HT-29 (cell line): ENCODE measurements at regions not wholly inside any gene's neighbourhood (a gene's known extent, or its start where the extent isn't known, plus 50 kb on each side); places are given as distances from the start of the nearest gene placed in this dataset.

Source experiments
- DNase-seq: peaks from one replicate; pipeline ENCODE4 v3.0.0-alpha.2; 2015; ENCODE audit warnings: low spot score

DNA sequence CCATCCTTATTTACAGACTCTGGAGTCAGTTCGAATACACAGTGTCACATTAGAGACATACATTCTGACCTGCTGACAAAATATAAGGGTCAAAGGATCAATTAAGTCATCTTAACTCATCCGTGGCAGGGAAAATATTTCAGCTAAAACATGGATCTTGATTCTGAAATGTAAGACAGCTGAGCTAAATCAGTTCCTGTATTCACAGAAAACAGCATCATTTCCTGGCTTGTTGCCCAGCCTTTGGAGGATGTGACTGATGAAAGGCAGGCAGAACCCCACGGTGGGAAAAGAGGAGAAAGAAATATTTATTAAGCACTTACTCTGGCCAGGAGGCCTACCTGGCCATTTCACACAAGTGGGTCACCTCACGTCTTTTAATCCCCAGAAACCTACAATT, 101.9 kb downstream of the GAS2L3 start:
- no peak for DNase-seq

DNA sequence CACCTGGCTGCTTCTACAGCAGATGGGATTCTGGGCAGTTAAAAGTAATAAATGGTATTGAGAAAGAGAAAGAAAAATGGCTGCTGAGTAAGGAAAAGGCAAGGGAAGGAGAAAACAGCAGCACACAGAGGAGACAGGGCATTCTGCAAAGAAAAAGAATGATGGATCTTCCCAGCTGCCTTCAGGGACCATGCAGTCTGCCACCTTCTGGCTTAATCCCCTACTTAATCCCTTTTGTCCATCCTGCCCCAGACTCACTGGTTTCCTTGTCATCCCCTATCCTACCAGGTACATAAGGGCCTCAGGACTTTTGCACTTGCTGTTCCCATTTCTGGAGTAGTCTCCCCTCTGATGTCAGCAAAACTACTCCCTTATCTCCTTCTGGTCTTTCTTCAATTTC, 107.6 kb downstream of the GAS2L3 start:
- DNase-seq, result no peak

DNA sequence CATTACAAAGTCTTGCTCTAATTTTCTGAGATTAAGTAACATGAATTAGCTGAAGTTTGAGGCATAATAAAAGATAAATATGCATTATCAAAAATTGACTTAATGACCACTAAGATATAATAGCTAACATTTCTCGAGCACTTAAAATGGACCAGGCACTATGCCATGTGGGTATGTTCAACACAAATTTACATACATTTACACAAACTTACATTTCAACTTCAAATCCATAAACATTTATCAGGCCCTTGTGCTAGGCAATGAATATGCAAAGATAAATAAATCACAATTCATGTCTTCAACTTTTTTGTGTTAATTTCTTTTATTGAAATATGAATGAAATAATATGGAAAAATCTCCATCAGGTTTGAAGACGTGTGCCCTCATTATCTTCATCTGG, 108.7 kb downstream of the GAS2L3 start:
- DNase-seq, result no peak

DNA sequence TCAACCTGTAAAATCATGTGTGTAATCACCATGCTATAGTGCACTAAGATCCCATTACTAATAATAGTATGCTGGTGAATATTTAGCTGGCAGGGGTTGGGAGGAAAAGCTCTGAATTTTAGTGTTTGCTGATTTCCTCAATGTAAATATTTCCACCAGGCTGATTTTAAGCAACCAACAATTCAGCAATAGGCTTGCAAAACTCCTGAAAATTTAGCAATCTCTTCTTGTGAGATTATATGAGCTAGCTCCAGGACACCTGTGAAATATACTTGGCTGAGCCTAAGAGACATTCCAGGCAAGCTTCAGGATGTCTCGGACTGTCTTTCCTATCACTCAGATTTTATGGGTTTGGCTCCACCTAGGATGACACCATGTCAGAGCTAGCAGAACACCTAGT, 106.9 kb upstream of the ANO4 start:
- no peak for DNase-seq

DNA sequence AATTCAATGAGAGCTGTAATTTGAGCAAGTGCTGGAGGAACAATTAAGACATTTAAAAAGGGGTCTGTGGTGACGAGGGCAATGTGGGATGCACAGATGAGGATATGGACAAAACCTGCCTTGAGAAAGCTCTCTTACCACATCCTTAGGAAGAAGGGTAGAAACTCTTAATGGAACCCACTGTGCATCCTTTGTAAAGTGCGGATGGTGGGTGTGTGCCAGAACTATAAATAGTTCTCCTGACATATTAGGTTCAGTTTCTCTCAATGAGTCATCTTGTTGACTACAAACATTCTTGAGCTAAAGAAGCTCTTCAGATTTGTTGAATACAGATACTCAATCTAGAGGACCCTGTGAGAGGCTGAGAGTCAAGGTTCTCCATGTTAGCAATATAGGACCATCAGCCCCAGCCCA, 106.1 kb upstream of the ANO4 start:
- no peak for DNase-seq

DNA sequence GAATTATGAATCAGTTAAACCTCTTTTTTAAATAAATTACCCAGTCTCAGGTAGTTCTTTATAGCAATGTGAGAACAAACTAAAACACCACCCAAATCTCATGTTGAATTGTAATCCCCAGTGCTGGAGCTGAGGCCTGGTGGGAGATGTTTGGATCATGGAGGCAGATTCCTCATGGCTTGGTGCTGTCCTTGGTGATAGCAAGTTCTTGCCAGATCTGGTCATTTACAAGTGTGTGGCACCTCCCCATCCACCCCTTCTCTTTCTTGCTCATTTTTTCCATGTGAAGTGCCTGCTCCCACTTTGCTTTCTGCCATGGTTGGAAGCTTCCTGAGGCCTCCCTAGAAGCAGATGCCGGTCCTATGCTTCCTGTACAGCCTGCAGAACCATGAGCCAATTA, 102.1 kb upstream of the ANO4 start:
- no peak for DNase-seq

DNA sequence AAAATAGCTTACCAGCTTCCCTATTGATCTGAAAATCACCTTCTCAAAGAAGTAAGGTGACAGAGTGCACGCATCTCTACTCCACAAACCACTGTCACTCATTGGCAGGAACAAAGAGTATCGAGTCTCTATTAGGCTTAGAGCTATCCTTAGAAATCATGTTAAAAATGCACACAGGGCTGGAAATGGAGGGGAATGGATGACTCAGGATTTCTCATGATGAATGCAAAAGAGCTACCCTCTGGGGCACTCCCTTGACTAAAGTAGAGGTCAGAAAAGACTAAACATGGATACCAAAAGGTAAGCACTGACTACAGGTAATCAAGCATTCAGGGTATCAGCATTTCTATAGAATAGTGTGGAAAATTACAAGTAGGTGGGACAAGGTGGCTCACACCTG, 96.1 kb upstream of the ANO4 start:
- no peak for DNase-seq

DNA sequence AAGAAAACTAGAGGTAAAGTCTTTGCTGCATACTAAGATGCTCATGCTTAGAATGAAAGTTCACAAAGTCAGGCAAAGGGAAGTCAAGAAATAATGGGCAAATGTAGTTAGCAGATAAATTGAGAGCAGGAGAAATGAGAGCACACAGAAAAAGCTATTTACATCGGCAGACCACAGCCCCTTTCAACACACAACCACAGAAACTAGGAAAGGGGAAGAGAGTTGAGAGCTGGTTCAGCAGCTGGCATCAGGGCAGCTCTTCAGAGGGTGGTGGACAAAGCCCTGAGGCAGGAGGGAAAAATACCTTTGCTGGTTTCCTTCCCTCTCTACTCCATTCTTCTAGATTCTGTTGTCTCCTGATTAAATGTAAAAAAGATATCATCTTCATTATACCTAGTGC, 95.4 kb upstream of the ANO4 start:
- no peak for DNase-seq

DNA sequence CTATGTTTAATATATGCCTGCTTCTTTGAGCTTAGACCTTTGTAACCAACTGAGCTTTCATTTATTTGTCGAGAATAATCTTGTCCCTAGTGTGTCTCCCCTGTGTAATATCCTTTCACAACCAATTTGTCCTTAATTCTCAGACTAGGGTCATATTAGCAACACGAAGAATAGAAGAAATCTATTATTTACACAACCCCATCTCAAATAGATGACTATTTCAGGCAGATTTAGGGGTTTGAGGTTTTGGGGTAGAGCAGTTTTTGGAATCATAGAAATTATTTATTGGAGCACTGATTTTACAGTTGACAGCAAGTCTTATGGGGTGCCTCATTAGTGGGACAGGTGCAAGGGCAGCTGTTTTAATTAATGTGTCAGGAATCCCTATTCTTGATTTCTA, 91.2 kb upstream of the ANO4 start:
- DNase-seq, result no peak

DNA sequence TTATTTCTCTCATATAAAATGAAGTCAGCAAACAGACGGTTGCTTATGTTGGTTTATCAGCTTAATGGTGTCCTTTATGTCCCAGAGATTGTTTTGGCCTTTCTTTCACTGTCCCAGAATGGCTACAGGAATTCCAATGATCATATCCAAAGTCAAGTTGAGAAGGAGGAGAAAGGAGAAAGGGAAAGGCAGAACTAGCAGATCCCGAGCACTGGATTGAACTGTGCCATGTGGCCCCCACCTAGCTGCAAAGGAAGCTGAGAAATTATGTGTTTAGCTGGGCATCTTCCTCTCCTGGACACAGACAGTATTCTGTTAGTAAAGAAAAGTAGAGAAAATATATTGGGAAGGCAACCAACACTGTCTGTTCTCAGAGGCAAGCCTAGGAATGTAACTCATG, 90.7 kb upstream of the ANO4 start:
- no peak for DNase-seq

DNA sequence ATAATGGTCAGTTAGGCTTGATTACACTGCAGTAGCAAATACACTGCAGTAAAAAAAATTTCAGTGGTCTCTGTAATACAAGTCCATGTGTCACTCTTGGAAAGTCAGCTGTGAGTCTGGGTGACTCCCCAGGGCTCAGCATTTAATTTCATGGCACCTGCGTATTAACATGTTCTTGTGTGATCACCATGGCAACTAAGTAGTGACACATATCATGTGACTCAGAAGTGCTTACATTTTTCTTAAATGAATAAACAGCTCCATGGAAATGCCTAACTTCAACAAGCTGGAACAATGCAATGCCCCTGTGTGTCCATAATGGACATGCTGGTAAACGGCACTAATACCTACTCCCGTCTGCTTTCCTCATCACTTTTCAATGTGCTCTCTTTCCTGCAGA, 88.5 kb upstream of the ANO4 start:
- no peak for DNase-seq

DNA sequence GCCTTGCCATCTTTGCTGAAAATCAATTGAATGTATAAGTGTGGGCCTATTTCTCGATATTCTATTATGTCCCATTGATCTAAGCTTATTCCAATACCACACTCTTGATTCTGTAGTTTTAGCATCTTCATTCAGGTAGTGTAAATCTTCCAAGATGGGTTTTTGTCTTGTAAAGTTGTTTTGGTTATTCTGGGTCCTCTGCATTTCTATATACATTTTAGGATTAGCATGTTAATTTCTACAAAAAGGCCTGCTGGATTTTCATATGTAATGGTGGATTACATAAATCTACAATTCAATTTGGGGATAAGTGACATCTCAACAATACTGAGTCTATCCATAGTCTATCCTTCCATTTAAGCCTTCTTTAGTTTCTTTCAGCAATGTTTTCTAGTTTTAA, 86.0 kb upstream of the ANO4 start:
- no peak for DNase-seq

DNA sequence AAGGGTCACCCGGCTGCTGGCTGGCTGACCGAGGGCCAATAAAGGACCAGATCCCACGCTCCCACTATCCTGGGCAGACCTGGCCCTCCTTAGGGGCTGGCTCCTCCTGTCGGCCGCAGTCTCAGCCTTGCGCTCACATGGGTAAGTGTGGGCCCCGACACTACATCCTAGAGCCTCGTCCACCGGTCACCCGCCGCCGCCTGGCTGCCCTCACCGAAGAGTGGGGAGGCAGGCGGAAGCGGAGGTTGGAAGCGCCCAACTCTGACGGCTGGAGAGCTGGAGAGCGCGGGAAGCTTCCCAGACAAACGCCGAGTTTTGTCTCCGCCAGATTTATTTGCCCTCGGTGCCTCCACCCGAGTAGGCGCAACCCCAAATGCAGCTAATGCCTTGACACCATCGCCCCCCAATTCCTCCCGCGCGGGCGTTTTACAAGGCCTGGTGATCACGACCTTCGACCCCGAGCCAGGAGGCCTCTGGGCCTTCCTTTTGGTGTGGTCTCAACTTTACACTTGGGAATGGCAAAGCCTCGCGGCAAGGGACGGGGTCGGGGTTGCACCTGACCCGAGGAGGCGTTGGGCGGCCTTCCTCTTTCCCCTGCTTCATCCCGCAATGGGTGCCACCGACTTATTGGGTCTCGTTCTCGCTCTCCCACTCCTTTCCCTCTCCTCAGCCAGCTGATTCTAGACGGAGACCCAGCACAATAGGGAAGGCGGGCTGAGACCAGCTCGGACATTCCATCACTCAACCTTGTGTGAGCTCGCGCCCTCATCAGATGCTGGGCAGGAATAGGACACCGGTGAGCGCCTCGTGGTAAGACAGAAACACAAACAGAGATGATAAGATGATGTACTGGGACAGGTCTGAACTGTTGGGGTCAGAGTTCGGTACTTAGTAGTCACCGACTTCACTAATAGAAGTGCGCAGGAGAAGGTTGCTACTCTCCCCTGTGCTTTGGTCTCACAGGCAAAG, 78.3 kb upstream of the ANO4 start:
- no peak for DNase-seq

DNA sequence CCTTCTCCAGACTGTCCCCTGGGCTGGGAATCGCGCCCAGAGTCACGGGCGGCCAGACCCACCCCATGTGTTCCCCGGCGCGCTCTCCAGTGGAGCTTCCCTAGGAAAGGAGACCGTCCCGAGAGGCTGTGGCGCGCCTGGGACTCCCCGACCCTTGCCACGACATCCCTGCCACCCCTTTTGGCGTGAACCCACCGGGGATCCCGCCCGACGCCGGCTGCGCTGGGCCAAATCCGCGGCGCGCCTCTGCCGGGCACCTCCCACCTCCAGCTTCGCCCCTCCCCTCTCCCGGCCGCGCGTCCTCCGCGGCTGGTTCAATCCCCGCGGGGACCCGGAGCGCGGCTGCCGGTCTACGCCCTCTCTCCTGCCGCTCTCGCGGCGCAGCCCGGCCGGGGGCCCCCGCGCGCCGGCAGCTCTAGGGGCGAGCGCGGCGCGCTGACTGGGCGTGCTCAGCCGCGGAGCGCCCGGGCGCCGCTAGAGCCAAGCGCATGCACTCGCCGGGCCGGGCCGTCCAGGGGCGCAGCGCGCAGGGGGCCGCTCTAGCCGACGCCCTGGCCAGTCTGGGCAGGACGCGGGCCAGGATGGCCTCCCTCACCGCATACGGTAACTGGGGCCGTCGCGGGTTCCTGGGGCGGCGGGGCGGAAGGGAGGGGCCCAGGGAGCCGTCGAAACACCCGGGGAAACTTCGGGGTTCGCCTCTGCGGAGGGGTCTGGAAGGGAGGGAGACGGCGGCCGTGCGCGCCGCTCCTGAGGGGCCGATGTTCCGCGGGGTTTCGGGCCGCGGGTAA, 77.4 kb upstream of the ANO4 start:
- DNase-seq, result no peak

DNA sequence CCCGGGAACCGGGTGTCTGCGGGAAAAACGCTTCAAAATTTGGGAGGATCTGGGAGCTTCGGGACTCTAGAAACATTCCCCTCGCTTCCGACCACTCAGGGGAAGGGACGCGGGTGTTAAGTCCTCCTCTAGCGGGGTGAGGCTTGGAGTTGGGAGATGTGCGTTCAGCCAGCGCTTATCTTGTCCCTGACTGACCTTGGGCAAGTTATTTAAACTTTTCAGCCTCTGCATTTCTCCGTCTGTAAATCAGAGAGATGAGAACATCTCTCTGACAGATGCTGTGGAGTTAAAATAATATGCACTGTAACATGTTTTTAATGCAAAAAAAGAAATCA, 76.9 kb upstream of the ANO4 start:
- DNase-seq, result no peak

DNA sequence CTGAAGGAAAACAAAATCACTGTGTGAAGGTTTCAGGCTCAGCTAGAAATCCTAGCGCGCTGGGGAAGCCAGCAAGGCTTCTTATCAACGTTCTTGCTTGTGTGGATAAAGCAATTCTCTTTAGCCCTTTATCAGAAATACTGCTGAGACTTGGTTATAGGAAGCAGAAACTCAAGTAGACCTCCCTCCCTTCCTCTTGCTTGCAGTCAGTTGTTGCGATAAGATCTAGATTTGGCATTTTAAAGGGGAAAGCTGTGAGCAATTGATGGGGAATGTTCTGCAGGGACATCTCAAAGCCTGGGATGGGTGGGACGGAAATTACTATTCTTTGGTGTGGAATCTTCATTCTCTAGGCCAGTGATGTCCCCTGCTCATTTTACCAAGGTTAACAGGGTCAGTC, 76.4 kb upstream of the ANO4 start:
- DNase-seq, result no peak

DNA sequence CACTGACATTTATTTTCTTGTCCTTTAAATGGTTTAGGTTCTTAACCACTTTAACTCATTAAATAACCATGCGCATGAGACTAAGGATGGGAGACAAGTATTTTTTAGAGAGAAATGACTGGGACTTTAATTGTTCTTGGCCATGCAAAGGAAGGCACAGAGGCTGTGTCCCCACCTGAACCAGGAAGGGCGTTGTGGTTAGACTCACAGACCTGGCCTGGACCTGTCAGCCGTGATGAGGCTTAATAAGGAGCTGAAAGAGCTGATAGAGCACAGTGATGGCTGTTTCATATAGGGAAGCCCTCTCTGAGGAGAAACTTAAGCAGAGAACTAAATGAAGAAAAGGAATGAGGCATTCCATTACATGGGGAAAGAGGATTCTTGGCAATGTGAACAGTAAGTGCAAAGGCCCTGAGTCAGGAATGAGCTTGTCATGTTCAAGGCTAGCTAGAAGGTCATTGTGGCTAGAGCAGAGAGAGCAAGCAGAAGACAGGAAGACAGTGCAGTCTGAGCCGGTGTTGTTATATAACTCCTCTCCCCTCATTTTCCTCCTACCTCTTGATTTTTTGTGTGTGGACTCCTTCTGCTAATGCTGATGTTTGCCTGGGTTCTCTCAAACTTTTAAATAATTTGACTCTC, 74.4 kb upstream of the ANO4 start:
- DNase-seq, result no peak

DNA sequence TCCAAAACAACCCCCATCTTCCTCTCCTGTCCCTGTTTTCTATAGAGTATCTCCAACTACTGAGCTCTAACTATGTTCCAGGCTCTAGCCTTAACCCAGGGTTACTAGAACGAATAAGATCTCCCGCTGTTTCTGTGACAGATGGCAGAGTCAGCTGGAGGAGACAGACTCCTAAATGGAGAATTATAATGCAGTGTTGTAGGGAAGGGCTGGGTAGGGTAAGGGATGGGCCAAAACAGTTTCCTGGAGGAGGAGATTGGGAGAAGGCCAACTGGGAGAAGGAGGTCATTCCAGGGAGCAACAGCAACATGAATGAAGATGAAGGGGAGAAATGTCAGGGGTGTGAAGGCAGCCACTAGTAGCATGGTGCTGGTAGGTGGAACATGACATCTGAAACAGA, 73.4 kb upstream of the ANO4 start:
- DNase-seq, result no peak

DNA sequence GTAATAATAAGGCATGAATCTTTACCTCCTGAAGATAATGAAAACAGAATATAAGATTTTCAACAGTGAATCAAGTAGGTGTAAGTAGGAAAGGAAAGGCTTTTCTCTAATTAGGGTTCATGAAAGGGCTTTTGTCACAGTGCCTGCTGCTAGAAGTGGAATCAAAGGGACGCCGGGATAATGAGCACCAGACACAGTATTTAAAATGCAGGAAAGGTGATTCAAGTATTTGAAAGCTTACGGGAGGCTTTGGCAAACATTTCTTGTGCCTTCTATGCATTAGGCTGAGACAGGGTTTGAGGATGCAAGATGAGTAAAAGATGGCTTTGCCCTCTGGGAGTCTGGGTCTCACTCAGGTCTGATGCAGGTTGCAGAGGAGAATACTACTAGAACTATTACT, 70.5 kb upstream of the ANO4 start:
- DNase-seq, result no peak

DNA sequence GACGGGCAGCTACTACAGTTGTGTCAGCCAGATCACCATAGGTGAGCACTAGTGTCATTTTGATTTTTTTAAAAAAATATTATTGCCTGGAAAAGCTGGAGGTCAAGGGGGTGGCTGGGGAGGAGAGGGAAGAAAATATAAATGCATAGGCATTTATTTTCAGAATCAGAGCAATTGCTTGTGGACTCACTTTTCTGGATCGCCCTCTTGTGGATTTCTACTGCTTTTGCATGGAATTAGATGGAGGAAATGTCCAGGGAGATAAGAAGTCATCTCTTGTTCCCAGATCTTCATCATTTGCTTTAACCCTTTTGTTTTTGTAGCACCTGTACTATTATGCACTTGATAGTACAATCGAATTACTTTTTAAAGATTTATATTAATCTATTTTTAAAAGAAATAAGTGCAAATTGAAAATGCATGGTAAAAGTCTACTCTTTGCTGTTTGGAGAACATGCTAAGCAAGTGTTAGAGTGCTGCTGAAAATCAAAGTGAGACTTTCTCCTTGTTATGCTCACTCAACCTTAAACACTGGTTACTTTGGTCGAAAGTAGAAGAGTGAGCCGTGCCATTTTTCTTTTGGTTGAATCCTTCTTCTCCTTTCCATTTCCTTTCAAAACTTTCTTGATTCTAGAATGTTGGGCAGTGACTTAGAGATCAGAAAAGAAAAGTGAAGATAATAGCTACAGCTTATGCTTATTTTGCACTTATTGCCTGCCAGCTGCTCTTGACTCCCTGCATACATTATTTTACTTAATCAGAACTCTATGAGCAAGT, 60.6 kb upstream of the ANO4 start:
- DNase-seq, result peak; percentile 48

DNA sequence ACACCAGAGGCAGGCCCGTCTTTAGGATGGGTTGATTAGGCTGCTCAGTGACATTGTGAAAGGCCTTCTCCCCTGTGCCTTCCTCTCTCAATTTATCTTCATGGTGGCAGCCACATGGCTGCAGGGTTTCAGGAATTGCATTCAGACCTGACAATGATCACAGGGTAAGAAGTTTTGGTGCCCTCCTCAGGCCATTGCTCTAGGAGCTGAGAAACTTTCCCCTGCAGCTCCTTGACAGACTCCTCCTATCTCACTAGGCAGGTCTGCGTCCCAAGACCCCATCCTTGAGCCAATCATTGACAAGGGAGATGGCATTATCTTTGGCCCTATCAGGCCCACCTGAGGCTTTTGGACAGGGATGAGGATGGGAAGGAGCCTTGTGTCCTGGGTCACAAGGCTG, 57.4 kb upstream of the ANO4 start:
- no peak for DNase-seq

DNA sequence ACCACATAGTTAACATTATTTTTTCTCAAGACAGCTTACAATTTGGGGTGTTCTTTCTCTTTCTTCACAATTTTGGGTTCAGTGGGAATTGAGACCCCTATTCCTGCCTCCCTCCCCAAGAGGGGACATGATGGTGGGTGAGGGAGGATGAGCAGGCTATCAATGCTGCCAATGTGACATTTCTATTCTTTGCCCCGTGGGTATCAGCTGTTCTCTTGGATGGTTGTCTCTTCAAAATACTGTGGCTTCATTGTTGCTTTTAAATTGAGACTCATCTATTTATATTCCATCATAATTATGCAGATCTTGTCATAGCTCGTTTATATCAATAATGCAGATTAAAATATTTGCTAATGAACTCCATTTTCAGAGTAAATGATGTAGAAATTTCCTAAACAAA, 56.5 kb upstream of the ANO4 start:
- no peak for DNase-seq
